ENCODE measurements at regions not wholly inside any gene's neighbourhood (a gene's known extent, or its start where the extent isn't known, plus 50 kb on each side); places are given as distances from the start of the nearest gene placed in this dataset.

GRCh38 chr15:38724827-38725226, 160.2 kb upstream of the RASGRP1 start:
- H3K4me3 ChIP-seq (replicated peaks; ENCODE audit: low read depth, low read length) = no peak overlapping the region
- TF ChIP-seq, protein P1, sequence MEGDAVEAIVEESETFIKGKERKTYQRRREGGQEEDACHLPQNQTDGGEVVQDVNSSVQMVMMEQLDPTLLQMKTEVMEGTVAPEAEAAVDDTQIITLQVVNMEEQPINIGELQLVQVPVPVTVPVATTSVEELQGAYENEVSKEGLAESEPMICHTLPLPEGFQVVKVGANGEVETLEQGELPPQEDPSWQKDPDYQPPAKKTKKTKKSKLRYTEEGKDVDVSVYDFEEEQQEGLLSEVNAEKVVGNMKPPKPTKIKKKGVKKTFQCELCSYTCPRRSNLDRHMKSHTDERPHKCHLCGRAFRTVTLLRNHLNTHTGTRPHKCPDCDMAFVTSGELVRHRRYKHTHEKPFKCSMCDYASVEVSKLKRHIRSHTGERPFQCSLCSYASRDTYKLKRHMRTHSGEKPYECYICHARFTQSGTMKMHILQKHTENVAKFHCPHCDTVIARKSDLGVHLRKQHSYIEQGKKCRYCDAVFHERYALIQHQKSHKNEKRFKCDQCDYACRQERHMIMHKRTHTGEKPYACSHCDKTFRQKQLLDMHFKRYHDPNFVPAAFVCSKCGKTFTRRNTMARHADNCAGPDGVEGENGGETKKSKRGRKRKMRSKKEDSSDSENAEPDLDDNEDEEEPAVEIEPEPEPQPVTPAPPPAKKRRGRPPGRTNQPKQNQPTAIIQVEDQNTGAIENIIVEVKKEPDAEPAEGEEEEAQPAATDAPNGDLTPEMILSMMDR (IDR thresholded peaks at IDR 0.05; ENCODE audit: low read depth, low read length, missing control alignments) = no peak
- DNase-seq (ENCODE audit: extremely low read depth, low read depth) = no peak

- DNase-seq (ENCODE audit: extremely low read depth, low read depth) = no peak
- no peak overlapping the region for H3K4me3 ChIP-seq (replicated peaks; ENCODE audit: low read depth, low read length)
- TF ChIP-seq, protein P1 (IDR thresholded peaks at IDR 0.05; ENCODE audit: low read depth, low read length, missing control alignments) = no peak
Observed at GRCh38 chr15:38726187-38726586, 161.6 kb upstream of the RASGRP1 start.

DNA sequence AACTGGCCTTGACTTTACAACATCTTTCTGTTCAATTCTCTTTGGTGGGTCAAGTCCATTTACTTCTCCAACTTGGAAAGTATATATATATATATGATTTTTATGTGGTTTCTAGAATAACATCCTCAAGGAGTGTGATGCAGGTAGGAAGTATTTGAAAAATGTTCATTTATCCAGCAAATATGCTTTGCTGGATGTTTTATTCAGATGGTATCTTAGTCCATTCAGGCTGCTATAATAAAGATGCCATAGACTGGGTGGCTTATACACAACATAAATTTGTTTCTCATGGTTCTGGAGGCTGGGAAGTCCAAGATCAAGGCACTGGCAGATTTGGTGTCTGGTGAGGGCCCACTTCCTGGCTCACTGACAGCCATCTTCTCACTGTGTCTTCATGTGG, 168.7 kb upstream of the RASGRP1 start:
- TF ChIP-seq, protein P1 (IDR thresholded peaks at IDR 0.05; ENCODE audit: low read depth, low read length, missing control alignments) = no peak
- no peak overlapping the region for H3K4me3 ChIP-seq (replicated peaks; ENCODE audit: low read depth, low read length)
- no peak for DNase-seq (ENCODE audit: extremely low read depth, low read depth)

DNA sequence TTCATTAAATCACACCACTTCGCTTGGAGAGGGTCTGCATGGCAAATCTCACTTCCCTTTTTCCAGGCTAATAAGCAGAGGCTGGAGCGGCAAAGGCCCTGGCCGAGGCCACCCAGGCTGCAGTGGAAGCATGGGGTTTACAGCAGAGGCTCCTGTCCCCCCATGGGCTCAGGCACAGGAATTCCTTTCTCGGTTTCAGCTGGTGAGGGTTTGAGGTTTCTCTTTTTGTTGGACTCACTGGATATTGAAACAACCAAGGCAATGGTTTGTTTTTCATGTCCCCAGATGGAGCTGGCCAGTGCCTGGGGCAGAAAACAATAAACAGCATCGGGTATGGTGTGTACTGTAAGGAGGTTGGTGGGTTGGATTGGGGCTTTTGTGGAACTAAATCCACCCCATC, 175.6 kb upstream of the RASGRP1 start:
- H3K4me3 ChIP-seq (replicated peaks; ENCODE audit: low read depth, low read length) = no peak overlapping the region
- TF ChIP-seq, protein P1 (IDR thresholded peaks at IDR 0.05; ENCODE audit: low read depth, low read length, missing control alignments) = no peak
- DNase-seq (ENCODE audit: extremely low read depth, low read depth) = no peak

DNA sequence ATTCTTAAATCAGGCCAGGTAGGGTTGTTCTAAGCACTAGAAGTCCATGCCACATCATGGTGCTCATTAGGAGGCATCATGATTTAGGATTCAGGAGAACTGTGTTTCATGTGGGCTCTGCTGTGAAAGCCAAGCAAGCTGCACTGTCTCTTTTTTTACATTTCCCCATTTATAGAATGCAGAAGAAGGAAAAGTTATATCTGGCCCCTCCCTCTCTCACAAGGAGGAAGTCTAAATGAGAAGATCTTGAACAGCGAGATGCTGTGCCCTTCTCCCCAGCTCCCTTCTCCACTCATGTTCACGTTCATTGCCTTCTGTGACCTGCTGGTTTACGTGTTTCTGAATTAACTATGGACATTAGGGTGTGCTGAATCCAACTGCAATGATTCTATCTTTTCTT, 178.5 kb upstream of the RASGRP1 start:
- DNase-seq (ENCODE audit: extremely low read depth, low read depth) = no peak
- H3K4me3 ChIP-seq (replicated peaks; ENCODE audit: low read depth, low read length) = no peak overlapping the region
- TF ChIP-seq, protein P1 (IDR thresholded peaks at IDR 0.05; ENCODE audit: low read depth, low read length, missing control alignments) = no peak

GRCh38 chr15:38745126-38745525, 180.5 kb upstream of the RASGRP1 start:
- no peak for DNase-seq (ENCODE audit: extremely low read depth, low read depth)
- H3K4me3 ChIP-seq (replicated peaks; ENCODE audit: low read depth, low read length) = no peak overlapping the region
- TF ChIP-seq, protein P1 (IDR thresholded peaks at IDR 0.05; ENCODE audit: low read depth, low read length, missing control alignments) = no peak

GRCh38 chr15:38745626-38746025, 181.0 kb upstream of the RASGRP1 start:
- no peak overlapping the region for H3K4me3 ChIP-seq (replicated peaks; ENCODE audit: low read depth, low read length)
- no peak for DNase-seq (ENCODE audit: extremely low read depth, low read depth)
- TF ChIP-seq, protein P1 (IDR thresholded peaks at IDR 0.05; ENCODE audit: low read depth, low read length, missing control alignments) = no peak

All from HFF-Myc (cell line).